DMS53 treated with DMSO at 0.1 percent for 48 hours (cell line): ENCODE measurements at regions not wholly inside any gene's neighbourhood (a gene's known extent, or its start where the extent isn't known, plus 50 kb on each side); places are given as distances from the start of the nearest gene placed in this dataset.

Experiments
- DNase-seq: peaks from one replicate; lab custom pipeline; 2025; ENCODE audit not compliant: unreplicated experiment; lab: John Stamatoyannopoulos, UW

DNA sequence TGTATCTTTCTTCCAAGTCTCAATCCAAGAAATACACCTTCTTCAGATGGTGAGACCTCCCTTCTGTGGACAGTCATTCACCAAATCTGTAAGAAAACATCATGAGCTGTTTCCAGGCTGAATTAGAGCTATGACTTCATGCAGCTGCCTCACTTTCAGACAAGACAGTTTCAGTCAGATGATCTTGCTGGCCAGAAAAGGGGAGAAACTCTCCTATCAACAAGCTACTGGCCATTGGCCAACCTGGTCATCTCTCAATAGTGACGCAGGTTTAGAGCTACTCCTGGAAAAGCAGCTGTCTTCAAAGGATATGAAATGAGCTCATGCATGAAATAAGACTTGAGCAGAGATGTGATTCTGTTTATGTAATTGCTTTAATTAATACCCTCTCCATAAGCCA lies 69.6 kb upstream of the NDP start:
- peak; percentile 42 for DNase-seq

- DNase-seq = no peak
Measured at GRCh38 chrX:44042116-44042515, 68.9 kb upstream of the NDP start.

DNA sequence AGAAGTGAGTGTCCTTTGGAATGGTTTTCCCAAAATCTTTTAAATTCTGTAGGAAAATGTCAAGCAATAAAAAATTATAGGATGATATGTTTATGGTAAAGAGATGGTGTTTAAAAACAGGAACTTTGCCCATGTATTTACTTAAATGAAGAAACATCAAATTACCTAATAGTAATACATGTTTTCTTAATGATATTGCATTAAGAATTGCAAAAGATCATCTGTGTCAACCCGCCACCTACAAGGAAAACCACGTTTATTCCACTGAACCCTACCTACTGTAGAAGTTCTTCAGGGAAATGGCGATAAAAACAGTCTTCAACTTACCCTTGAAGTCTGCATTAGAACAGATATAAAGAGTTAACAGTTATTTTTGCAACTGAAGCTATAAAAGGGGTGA lies 67.2 kb upstream of the NDP start:
- no peak for DNase-seq

GRCh38 chrX:44039556-44039955 lies 66.4 kb upstream of the NDP start:
- no peak for DNase-seq

- no peak for DNase-seq
Measured at GRCh38 chrX:44036336-44036735, 63.1 kb upstream of the NDP start.

DNA sequence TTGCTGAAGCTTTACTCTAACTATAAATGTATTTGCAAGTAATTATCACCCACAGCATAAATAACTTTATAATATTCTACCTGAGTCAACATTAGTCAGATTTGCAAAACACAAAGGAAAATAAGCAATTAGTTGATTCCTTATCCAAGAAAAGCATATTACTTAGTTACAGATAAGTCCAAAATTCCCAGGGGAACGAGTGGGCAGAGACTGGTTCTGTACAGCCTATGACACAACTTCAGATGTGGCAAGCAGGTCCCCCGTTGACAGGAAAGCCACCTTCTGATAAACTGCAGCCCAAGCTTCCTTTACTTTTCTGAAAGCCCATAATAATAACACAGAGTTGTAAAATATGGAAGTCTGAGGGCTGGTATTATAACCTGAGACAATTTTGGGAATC lies 62.4 kb upstream of the NDP start:
- DNase-seq = no peak

GRCh38 chrX:44032479-44032878 lies 59.3 kb upstream of the NDP start:
- DNase-seq = no peak

DNA sequence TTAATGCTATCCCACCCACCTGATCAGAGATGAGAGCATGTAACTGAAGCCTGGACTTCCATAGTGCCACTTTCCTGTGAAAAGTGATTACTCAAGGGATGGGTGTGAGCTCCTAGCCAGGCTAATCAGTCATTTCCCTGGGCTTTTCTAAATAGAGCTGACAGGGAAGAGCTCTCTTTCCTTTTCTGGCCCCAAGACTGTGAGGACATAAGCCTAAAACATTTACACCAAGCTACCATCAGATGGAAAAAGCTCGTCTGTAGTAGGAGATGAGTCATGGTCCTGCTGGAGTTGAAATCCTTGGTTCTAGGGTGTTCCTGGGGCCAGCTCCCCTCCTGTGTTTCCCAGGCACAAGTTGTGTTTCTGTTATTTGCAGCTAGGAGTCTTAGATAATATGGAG lies 52.4 kb upstream of the NDP start:
- DNase-seq = no peak
